GM23338 (cell line): ENCODE measurements at regions not wholly inside any gene's neighbourhood (a gene's known extent, or its start where the extent isn't known, plus 50 kb on each side); places are given as distances from the start of the nearest gene placed in this dataset.

Source experiments
- ATAC-seq: fragments of 200-7000 bp; cut with Tn5 transposase; 3 replicates; pipeline ENCODE4 v1.9.1; 2020
- DNase-seq: peaks from one replicate; pipeline ENCODE4 v3.0.0-alpha.2; 2015; ENCODE audit warnings: low spot score
- H2AFZ ChIP-seq: fragments of 200-600 bp; sonication (generic); 2 replicates; pipeline ENCODE4 v1.8.0; 2016; ENCODE audit warnings: antibody characterized with exemption, mild to moderate bottlenecking, moderate library complexity
- H3F3A ChIP-seq: fragments of 200-600 bp; sonication (generic); replicated peaks from 2 replicates; pipeline ENCODE4 v1.8.0; 2017; ENCODE audit warnings: antibody characterized with exemption, mixed run types, low read depth
- H3K27ac ChIP-seq: fragments of 200-600 bp; sonication (generic); 2 replicates; pipeline ENCODE4 v1.6.1; 2016; ENCODE audit warnings: low read depth
- H3K27me3 ChIP-seq: fragments of 200-600 bp; sonication (generic); 2 replicates; pipeline ENCODE4 v1.8.0; 2016; ENCODE audit warnings: mild to moderate bottlenecking, mixed run types, moderate library complexity; ENCODE audit not compliant: insufficient read depth
- H3K36me3 ChIP-seq: fragments of 200-600 bp; sonication (generic); 2 replicates; pipeline ENCODE4 v1.8.0; 2016; ENCODE audit warnings: mild to moderate bottlenecking; ENCODE audit not compliant: insufficient read depth
- H3K4me1 ChIP-seq: fragments of 200-600 bp; sonication (generic); 2 replicates; pipeline ENCODE4 v1.8.0; 2016; ENCODE audit warnings: mild to moderate bottlenecking, moderate library complexity; ENCODE audit not compliant: insufficient read depth
- H3K4me2 ChIP-seq: fragments of 200-600 bp; sonication (generic); 2 replicates; pipeline ENCODE4 v1.7.1; 2017; ENCODE audit warnings: mixed run types
- H3K4me3 ChIP-seq: fragments of 200-600 bp; sonication (generic); 2 replicates; pipeline ENCODE4 v1.6.1; 2016; ENCODE audit warnings: mixed run types
- H3K79me2 ChIP-seq: fragments of 200-600 bp; sonication (generic); replicated peaks from 2 replicates; pipeline ENCODE4 v1.8.0; 2017; ENCODE audit warnings: mild to moderate bottlenecking; ENCODE audit not compliant: insufficient read depth
- H3K9me2 ChIP-seq: fragments of 200-600 bp; sonication (generic); 2 replicates; pipeline ENCODE4 v1.8.0; 2017; ENCODE audit not compliant: insufficient read depth
- H4K20me1 ChIP-seq: fragments of 200-600 bp; sonication (generic); replicated peaks from 2 replicates; pipeline ENCODE4 v1.8.0; 2017; ENCODE audit warnings: mild to moderate bottlenecking; ENCODE audit not compliant: insufficient read depth
- H3K27ac Mint-ChIP-seq: 2 replicates; pipeline ENCODE4 v1.8.0; 2020; ENCODE audit warnings: inconsistent platforms, mild to moderate bottlenecking, moderate library complexity, mixed read lengths
- H3K27me3 Mint-ChIP-seq: 3 replicates; pipeline ENCODE4 v1.8.0; 2022; ENCODE audit warnings: low read depth, mild to moderate bottlenecking, moderate library complexity, mixed read lengths, inconsistent platforms; ENCODE audit not compliant: insufficient read depth, poor library complexity
- H3K36me3 Mint-ChIP-seq: 3 replicates; pipeline ENCODE4 v1.8.0; 2021; ENCODE audit warnings: low read depth, mild to moderate bottlenecking, inconsistent platforms, moderate library complexity, mixed read lengths
- H3K4me1 Mint-ChIP-seq: 3 replicates; pipeline ENCODE4 v1.8.0; 2020; ENCODE audit warnings: mild to moderate bottlenecking, inconsistent platforms, mixed read lengths
- H3K4me3 Mint-ChIP-seq: 3 replicates; pipeline ENCODE4 v1.8.0; 2021; ENCODE audit warnings: moderate library complexity, mild to moderate bottlenecking, inconsistent platforms, mixed read lengths
- H3K9me3 Mint-ChIP-seq: 3 replicates; pipeline ENCODE4 v1.8.0; 2020; ENCODE audit warnings: moderate library complexity, mild to moderate bottlenecking, inconsistent platforms, mixed read lengths
- CREB1 ChIP-seq: fragments of 250-450 bp; sonication (Bioruptor Pico); IDR thresholded peaks from 2 replicates; pipeline ENCODE4 v1.5.0; 2020; ENCODE audit warnings: low read depth, mild to moderate bottlenecking, moderate library complexity
- ETS1 ChIP-seq: IDR thresholded peaks from 2 replicates; pipeline ENCODE4 v1.6.1; 2016; ENCODE audit warnings: antibody characterized with exemption
- EZH2 ChIP-seq: fragments of 200-600 bp; sonication (generic); IDR thresholded peaks from one replicate; pipeline ENCODE4 v1.8.0; 2017; ENCODE audit warnings: antibody characterized with exemption, mild to moderate bottlenecking, low read depth; ENCODE audit not compliant: unreplicated experiment
- EZH2phosphoT487 ChIP-seq: fragments of 200-600 bp; sonication (generic); IDR thresholded peaks from one replicate; pipeline ENCODE4 v1.8.1; 2018; ENCODE audit warnings: antibody characterized with exemption; ENCODE audit not compliant: unreplicated experiment
- JUNB ChIP-seq: IDR thresholded peaks from one replicate; pipeline ENCODE4 v1.6.1; 2016; ENCODE audit warnings: antibody characterized with exemption; ENCODE audit not compliant: unreplicated experiment
- NANOG ChIP-seq: IDR thresholded peaks from 2 replicates; pipeline ENCODE4 v1.6.1; 2016; ENCODE audit warnings: antibody characterized with exemption, borderline replicate concordance
- POLR2AphosphoS5 ChIP-seq: IDR thresholded peaks from 2 replicates; pipeline ENCODE4 v1.6.1; 2016; ENCODE audit warnings: antibody characterized with exemption, low read depth
- REST ChIP-seq: IDR thresholded peaks from one replicate; pipeline ENCODE4 v1.6.1; 2018; ENCODE audit warnings: antibody characterized with exemption; ENCODE audit not compliant: unreplicated experiment
- STAT1 ChIP-seq: IDR thresholded peaks from one replicate; pipeline ENCODE4 v1.6.1; 2016; ENCODE audit warnings: antibody characterized with exemption; ENCODE audit not compliant: unreplicated experiment
- ZNF114 ChIP-seq: fragments of 250-450 bp; sonication (Bioruptor Pico); IDR thresholded peaks from 2 replicates; pipeline ENCODE4 v1.5.0; 2020; ENCODE audit warnings: mild to moderate bottlenecking, moderate library complexity
- ZNF331 ChIP-seq: fragments of 250-450 bp; sonication (Bioruptor Pico); IDR thresholded peaks from 2 replicates; pipeline ENCODE4 v1.5.0; 2020; ENCODE audit warnings: low read depth, mild to moderate bottlenecking, moderate library complexity
- ZNF462 ChIP-seq: fragments of 250-450 bp; sonication (Bioruptor Pico); IDR thresholded peaks from 2 replicates; pipeline ENCODE4 v1.5.0; 2020; ENCODE audit warnings: mild to moderate bottlenecking, moderate library complexity
- TF ChIP-seq, protein P1 (sequence below), 2 experiments: fragments of 200-600 bp in 1 of 2; sonication (generic) in 1 of 2; conservative IDR thresholded peaks; 2 replicates each; pipeline versions ENCODE4 v1.5.1 to v1.6.1; 2016 to 2017; ENCODE audit warnings: antibody characterized with exemption in 2 of 2, low read depth in 2 of 2, mild to moderate bottlenecking in 2 of 2, moderate library complexity in 1 of 2

DNA sequence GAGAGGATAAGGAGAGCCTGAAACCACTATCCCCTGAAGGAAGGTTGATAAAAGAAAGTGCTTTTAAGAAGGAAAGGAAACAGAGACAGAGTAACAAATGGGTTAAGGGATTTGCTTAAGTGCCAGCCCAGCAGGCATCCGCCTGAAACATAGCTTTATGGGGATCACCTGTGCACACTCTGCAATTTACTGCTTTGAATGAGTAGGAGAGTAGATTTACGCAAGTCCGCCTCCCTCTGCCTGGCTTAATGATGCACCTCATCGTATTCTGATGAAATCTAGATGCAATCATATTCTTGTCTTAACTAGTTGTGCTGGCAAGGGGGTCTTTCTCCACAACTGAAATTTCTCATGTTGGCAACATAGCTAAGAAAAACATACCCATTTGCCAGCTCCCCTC is 101.1 kb upstream of the ID4 start:
- peak overlapping the region; percentile 42 for H3K27ac Mint-ChIP-seq
- Histone ChIP-seq H3K9me2 (no peaks in the 10 kb centered on the region; the same call in 1 of the 2 replicates), H3K27me3 (no peaks in the 10 kb centered on the region), H3F3A (no peaks in the 10 kb centered on the region), H4K20me1 (no peaks in the 10 kb centered on the region), H3K36me3 (no peaks in the 10 kb centered on the region), H3K4me2 (no peak overlapping the region), H3K4me3 (no peak overlapping the region), H3K27ac (no peak overlapping the region), H2AFZ (0 out of 2 replicates have a peak overlapping the region, but pooled peaks have one; percentile 49), H3K4me1 (peaks cover 51% of the 10 kb centered on the region), H3K79me2 (no peaks in the 10 kb centered on the region)
- TF ChIP-seq STAT1, result no peak
- no peak for TF ChIP-seq REST
- no peak for TF ChIP-seq JUNB
- no peak for TF ChIP-seq ZNF331 (CRISPR knock-in tag)
- TF ChIP-seq POLR2AphosphoS5, result no peak
- TF ChIP-seq EZH2, result no peak
- TF ChIP-seq NANOG, result no peak
- TF ChIP-seq ETS1, result no peak
- no peak for TF ChIP-seq EZH2phosphoT487
- no peak for TF ChIP-seq ZNF114 (CRISPR knock-in tag)
- TF ChIP-seq ZNF462, result no peak
- TF ChIP-seq CREB1 (CRISPR knock-in tag), result no peak
- TF ChIP-seq, protein P1, sequence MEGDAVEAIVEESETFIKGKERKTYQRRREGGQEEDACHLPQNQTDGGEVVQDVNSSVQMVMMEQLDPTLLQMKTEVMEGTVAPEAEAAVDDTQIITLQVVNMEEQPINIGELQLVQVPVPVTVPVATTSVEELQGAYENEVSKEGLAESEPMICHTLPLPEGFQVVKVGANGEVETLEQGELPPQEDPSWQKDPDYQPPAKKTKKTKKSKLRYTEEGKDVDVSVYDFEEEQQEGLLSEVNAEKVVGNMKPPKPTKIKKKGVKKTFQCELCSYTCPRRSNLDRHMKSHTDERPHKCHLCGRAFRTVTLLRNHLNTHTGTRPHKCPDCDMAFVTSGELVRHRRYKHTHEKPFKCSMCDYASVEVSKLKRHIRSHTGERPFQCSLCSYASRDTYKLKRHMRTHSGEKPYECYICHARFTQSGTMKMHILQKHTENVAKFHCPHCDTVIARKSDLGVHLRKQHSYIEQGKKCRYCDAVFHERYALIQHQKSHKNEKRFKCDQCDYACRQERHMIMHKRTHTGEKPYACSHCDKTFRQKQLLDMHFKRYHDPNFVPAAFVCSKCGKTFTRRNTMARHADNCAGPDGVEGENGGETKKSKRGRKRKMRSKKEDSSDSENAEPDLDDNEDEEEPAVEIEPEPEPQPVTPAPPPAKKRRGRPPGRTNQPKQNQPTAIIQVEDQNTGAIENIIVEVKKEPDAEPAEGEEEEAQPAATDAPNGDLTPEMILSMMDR (conservative IDR thresholded peaks at IDR 0.05; ENCODE audit: low read depth in 2 of 2), result no peak
- H3K27me3 Mint-ChIP-seq, result peaks cover 2% of the 10 kb centered on the region
- no peak overlapping the region for H3K4me3 Mint-ChIP-seq
- H3K36me3 Mint-ChIP-seq, result peaks cover 4% of the 10 kb centered on the region; the same call in 2 of the 3 replicates
- DNase-seq (no peak), ATAC-seq (peak; percentile 44)
- H3K4me1 Mint-ChIP-seq, result peaks cover 45% of the 10 kb centered on the region
- peaks cover 6% of the 10 kb centered on the region; the same call in 1 of the 3 replicates for H3K9me3 Mint-ChIP-seq
